GM23338 (cell line): ENCODE measurements at regions not wholly inside any gene's neighbourhood (a gene's known extent, or its start where the extent isn't known, plus 50 kb on each side); places are given as distances from the start of the nearest gene placed in this dataset.

Experiments used
- ATAC-seq: fragments of 200-7000 bp; cut with Tn5 transposase; 3 replicates; pipeline ENCODE4 v1.9.1; 2020
- DNase-seq: peaks from one replicate; pipeline ENCODE4 v3.0.0-alpha.2; 2015; ENCODE audit warnings: low spot score
- H2AFZ ChIP-seq: fragments of 200-600 bp; sonication (generic); 2 replicates; pipeline ENCODE4 v1.8.0; 2016; ENCODE audit warnings: antibody characterized with exemption, mild to moderate bottlenecking, moderate library complexity
- H3F3A ChIP-seq: fragments of 200-600 bp; sonication (generic); replicated peaks from 2 replicates; pipeline ENCODE4 v1.8.0; 2017; ENCODE audit warnings: antibody characterized with exemption, mixed run types, low read depth
- H3K27ac ChIP-seq: fragments of 200-600 bp; sonication (generic); 2 replicates; pipeline ENCODE4 v1.6.1; 2016; ENCODE audit warnings: low read depth
- H3K27me3 ChIP-seq: fragments of 200-600 bp; sonication (generic); 2 replicates; pipeline ENCODE4 v1.8.0; 2016; ENCODE audit warnings: mild to moderate bottlenecking, mixed run types, moderate library complexity; ENCODE audit not compliant: insufficient read depth
- H3K36me3 ChIP-seq: fragments of 200-600 bp; sonication (generic); 2 replicates; pipeline ENCODE4 v1.8.0; 2016; ENCODE audit warnings: mild to moderate bottlenecking; ENCODE audit not compliant: insufficient read depth
- H3K4me1 ChIP-seq: fragments of 200-600 bp; sonication (generic); 2 replicates; pipeline ENCODE4 v1.8.0; 2016; ENCODE audit warnings: mild to moderate bottlenecking, moderate library complexity; ENCODE audit not compliant: insufficient read depth
- H3K4me2 ChIP-seq: fragments of 200-600 bp; sonication (generic); 2 replicates; pipeline ENCODE4 v1.7.1; 2017; ENCODE audit warnings: mixed run types
- H3K4me3 ChIP-seq: fragments of 200-600 bp; sonication (generic); 2 replicates; pipeline ENCODE4 v1.6.1; 2016; ENCODE audit warnings: mixed run types
- H3K79me2 ChIP-seq: fragments of 200-600 bp; sonication (generic); replicated peaks from 2 replicates; pipeline ENCODE4 v1.8.0; 2017; ENCODE audit warnings: mild to moderate bottlenecking; ENCODE audit not compliant: insufficient read depth
- H3K9me2 ChIP-seq: fragments of 200-600 bp; sonication (generic); 2 replicates; pipeline ENCODE4 v1.8.0; 2017; ENCODE audit not compliant: insufficient read depth
- H4K20me1 ChIP-seq: fragments of 200-600 bp; sonication (generic); replicated peaks from 2 replicates; pipeline ENCODE4 v1.8.0; 2017; ENCODE audit warnings: mild to moderate bottlenecking; ENCODE audit not compliant: insufficient read depth
- H3K27ac Mint-ChIP-seq: 2 replicates; pipeline ENCODE4 v1.8.0; 2020; ENCODE audit warnings: inconsistent platforms, mild to moderate bottlenecking, moderate library complexity, mixed read lengths
- H3K27me3 Mint-ChIP-seq: 3 replicates; pipeline ENCODE4 v1.8.0; 2022; ENCODE audit warnings: low read depth, mild to moderate bottlenecking, moderate library complexity, mixed read lengths, inconsistent platforms; ENCODE audit not compliant: insufficient read depth, poor library complexity
- H3K36me3 Mint-ChIP-seq: 3 replicates; pipeline ENCODE4 v1.8.0; 2021; ENCODE audit warnings: low read depth, mild to moderate bottlenecking, inconsistent platforms, moderate library complexity, mixed read lengths
- H3K4me1 Mint-ChIP-seq: 3 replicates; pipeline ENCODE4 v1.8.0; 2020; ENCODE audit warnings: mild to moderate bottlenecking, inconsistent platforms, mixed read lengths
- H3K4me3 Mint-ChIP-seq: 3 replicates; pipeline ENCODE4 v1.8.0; 2021; ENCODE audit warnings: moderate library complexity, mild to moderate bottlenecking, inconsistent platforms, mixed read lengths
- H3K9me3 Mint-ChIP-seq: 3 replicates; pipeline ENCODE4 v1.8.0; 2020; ENCODE audit warnings: moderate library complexity, mild to moderate bottlenecking, inconsistent platforms, mixed read lengths
- CREB1 ChIP-seq: fragments of 250-450 bp; sonication (Bioruptor Pico); IDR thresholded peaks from 2 replicates; pipeline ENCODE4 v1.5.0; 2020; ENCODE audit warnings: low read depth, mild to moderate bottlenecking, moderate library complexity
- ETS1 ChIP-seq: IDR thresholded peaks from 2 replicates; pipeline ENCODE4 v1.6.1; 2016; ENCODE audit warnings: antibody characterized with exemption
- EZH2 ChIP-seq: fragments of 200-600 bp; sonication (generic); IDR thresholded peaks from one replicate; pipeline ENCODE4 v1.8.0; 2017; ENCODE audit warnings: antibody characterized with exemption, mild to moderate bottlenecking, low read depth; ENCODE audit not compliant: unreplicated experiment
- JUNB ChIP-seq: IDR thresholded peaks from one replicate; pipeline ENCODE4 v1.6.1; 2016; ENCODE audit warnings: antibody characterized with exemption; ENCODE audit not compliant: unreplicated experiment
- POLR2AphosphoS5 ChIP-seq: IDR thresholded peaks from 2 replicates; pipeline ENCODE4 v1.6.1; 2016; ENCODE audit warnings: antibody characterized with exemption, low read depth
- STAT1 ChIP-seq: IDR thresholded peaks from one replicate; pipeline ENCODE4 v1.6.1; 2016; ENCODE audit warnings: antibody characterized with exemption; ENCODE audit not compliant: unreplicated experiment
- ZNF114 ChIP-seq: fragments of 250-450 bp; sonication (Bioruptor Pico); IDR thresholded peaks from 2 replicates; pipeline ENCODE4 v1.5.0; 2020; ENCODE audit warnings: mild to moderate bottlenecking, moderate library complexity
- ZNF331 ChIP-seq: fragments of 250-450 bp; sonication (Bioruptor Pico); IDR thresholded peaks from 2 replicates; pipeline ENCODE4 v1.5.0; 2020; ENCODE audit warnings: low read depth, mild to moderate bottlenecking, moderate library complexity
- ZNF462 ChIP-seq: fragments of 250-450 bp; sonication (Bioruptor Pico); IDR thresholded peaks from 2 replicates; pipeline ENCODE4 v1.5.0; 2020; ENCODE audit warnings: mild to moderate bottlenecking, moderate library complexity

GRCh38 chr4:169849456-169849855, 91.7 kb upstream of the HPF1 start (continued):
- TF ChIP-seq ZNF462 (CRISPR knock-in tag) (no peak), STAT1 (no peak), EZH2 (no peak), ZNF331 (CRISPR knock-in tag) (no peak), ETS1 (no peak), POLR2AphosphoS5 (no peak), ZNF114 (no peak)

GRCh38 chr4:169848018-169848417, 90.3 kb upstream of the HPF1 start:
- no peaks in the 10 kb centered on the region for H3K4me1 ChIP-seq
- Mint-ChIP-seq H3K27ac (no peak overlapping the region), H3K9me3 (no peaks in the 10 kb centered on the region), H3K4me1 (peaks cover 2% of the 10 kb centered on the region; the same call in 1 of the 3 replicates), H3K27me3 (no peaks in the 10 kb centered on the region), H3K4me3 (no peak overlapping the region), H3K36me3 (no peaks in the 10 kb centered on the region)
- H3K4me3 ChIP-seq, result no peak overlapping the region
- DNase-seq, result no peak
- no peaks in the 10 kb centered on the region for H3K79me2 ChIP-seq
- no peak overlapping the region for H3K4me2 ChIP-seq
- no peak for ATAC-seq
- H3K27me3 ChIP-seq, result no peaks in the 10 kb centered on the region
- H4K20me1 ChIP-seq, result no peaks in the 10 kb centered on the region
- no peaks in the 10 kb centered on the region for H3K36me3 ChIP-seq
- H3K9me2 ChIP-seq, result no peaks in the 10 kb centered on the region
- H2AFZ ChIP-seq, result 0 out of 2 replicates have a peak overlapping the region, but pooled peaks have one; percentile 43
- no peaks in the 10 kb centered on the region for H3F3A ChIP-seq
- H3K27ac ChIP-seq, result no peak overlapping the region
- no peak for TF ChIP-seq ZNF462 (CRISPR knock-in tag)
- TF ChIP-seq ZNF331 (CRISPR knock-in tag), result no peak
- TF ChIP-seq ZNF114, result no peak
- no peak for TF ChIP-seq CREB1 (CRISPR knock-in tag)
- TF ChIP-seq JUNB, result no peak
